Raji (cell line): ENCODE measurements at regions not wholly inside any gene's neighbourhood (a gene's known extent, or its start where the extent isn't known, plus 50 kb on each side); places are given as distances from the start of the nearest gene placed in this dataset.

ENCODE experiments used
- POLR2A ChIP-seq: IDR thresholded peaks from 2 replicates; pipeline ENCODE4 v1.6.1; 2011; ENCODE audit warnings: low read depth, low read length, control low read depth; ENCODE audit not compliant: insufficient read depth

- no peak for TF ChIP-seq POLR2A
Measured at GRCh38 chr2:6578416-6578815, 287.3 kb downstream of the CMPK2 start.

GRCh38 chr2:6579281-6579680 lies 286.4 kb downstream of the CMPK2 start:
- TF ChIP-seq POLR2A, result no peak

GRCh38 chr2:6580982-6581381 lies 284.7 kb downstream of the CMPK2 start:
- TF ChIP-seq POLR2A, result no peak

DNA sequence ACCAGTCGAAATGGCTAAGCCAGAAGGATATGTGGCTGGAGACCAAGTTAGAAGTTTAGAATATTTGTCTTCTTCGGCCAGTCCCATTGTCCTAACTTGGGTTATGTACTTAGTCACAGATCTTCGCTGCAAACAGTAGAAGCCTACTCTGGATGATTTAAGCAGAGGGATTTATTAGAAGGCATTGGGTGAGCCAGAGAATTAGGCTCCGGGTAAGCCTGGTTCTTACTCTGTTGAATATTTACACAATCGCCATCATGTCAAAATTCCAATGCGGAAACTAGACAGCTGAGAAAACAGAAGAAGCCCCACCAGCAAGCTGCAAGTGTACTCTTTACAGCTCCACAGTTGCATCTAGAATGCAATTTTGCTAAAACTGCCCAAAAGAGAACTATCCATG lies 276.6 kb downstream of the CMPK2 start:
- no peak for TF ChIP-seq POLR2A

- no peak for TF ChIP-seq POLR2A
Measured at GRCh38 chr2:6590442-6590841, 275.3 kb downstream of the CMPK2 start.

DNA sequence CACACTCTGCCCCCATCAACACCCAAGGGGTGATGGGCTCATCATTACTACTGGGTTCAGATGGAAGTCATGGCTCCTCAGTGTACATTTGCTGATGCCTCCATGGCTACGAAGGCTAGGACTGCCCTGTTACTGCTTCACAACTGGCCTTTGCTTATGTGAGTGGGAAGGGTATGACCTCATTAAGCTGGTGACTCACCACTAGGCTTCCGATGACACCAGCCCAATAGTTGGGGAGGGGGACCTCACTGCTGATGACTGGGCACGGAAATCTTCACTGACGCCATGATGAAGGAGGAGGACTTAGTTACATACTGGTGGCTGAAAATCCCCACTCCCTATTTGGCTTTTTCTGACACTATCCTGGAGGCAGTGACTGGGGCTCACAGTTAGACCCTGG lies 263.2 kb downstream of the CMPK2 start:
- TF ChIP-seq POLR2A, result no peak

DNA sequence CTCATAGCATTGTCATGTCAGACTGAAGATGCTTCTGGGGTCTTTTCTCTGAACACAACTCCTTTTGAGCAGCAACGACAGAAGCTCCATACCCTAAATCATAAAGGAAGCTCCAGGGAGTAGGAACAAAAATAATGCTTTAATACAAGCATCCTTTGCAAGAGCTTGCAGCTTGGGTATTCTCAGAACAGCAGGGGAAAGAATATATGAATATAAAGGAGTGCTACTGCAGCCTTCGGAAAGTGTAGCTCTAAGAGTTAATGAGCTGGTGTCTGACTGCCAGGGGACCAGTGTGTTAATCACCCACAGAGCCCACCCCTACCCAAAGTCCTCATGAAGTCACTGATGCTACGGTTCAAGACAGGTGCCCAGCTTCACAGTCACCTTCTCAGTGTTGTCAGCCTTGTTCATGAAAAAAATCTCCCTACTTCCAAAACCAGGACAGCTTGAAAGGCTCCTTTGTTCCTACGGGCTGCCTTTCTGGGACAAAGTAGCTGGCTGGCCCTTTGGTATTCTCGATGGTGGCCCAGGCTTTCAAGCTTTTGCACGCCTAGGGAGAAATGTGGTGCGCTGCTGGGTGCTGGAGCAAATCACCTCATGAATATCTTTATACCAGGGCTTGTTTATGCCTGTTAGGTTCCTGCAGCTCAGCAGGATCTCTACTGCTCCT lies 259.7 kb downstream of the CMPK2 start:
- no peak for TF ChIP-seq POLR2A

DNA sequence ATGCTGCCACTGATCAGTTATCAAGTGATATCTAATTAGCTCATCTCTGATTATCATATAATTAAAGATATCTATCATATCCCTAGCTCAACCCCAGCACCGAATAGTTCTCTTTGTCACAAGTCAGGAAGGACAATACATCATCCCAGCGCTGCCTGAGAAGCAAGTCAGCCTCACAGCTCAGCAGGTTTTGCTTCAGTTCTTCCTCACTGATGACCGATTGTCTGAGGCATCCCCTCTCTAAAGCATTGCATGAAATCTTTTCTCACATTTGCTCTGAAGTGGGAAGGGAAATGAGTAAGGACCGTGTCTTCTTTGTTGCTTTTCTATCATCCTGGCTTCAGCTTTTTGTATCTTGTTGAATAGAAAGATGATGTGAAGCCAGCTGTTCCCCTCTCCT lies 247.9 kb downstream of the CMPK2 start:
- no peak for TF ChIP-seq POLR2A

- TF ChIP-seq POLR2A, result no peak
Measured at GRCh38 chr2:6618201-6618600, 247.5 kb downstream of the CMPK2 start.

DNA sequence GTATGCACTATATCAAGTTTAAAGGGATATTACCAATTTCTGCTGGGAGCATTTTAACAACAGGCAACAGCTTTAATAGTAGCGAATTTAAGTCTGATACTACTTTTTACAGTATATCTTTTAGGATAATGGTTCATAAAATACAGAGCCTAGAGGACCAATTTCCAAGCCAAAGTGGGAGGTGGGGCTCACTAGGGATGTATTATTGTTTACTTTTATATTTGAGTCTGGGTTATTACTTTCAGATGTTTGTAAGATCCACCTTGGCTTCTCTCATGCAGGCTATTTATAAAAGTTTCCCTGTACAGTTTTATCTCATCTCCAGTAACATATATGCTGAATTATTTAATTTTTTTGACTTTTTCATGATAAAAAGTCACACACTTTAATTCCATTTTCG lies 242.0 kb downstream of the CMPK2 start:
- TF ChIP-seq POLR2A, result no peak

GRCh38 chr2:6626401-6627012 lies 239.2 kb downstream of the CMPK2 start:
- TF ChIP-seq POLR2A, result no peak

GRCh38 chr2:6627316-6627715 lies 238.4 kb downstream of the CMPK2 start:
- no peak for TF ChIP-seq POLR2A

DNA sequence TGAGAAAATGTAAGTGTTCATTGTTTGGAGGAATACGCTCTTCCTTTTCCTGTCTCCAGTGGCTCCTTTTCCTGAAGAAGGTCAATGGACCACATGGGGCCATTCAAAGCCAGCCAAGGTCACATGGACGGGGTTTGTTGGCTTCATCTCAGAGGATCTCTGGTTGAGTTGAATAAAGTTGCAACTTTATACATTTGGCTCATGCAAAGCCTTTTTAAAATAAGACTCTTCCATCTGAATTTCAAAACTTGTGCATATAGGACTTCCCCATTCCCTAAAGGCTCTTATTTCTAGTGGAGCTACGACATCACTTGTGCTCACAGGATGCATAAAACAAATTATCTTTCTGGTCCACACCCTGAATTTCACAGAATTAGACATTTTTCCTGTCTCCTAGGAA lies 235.5 kb downstream of the CMPK2 start:
- TF ChIP-seq POLR2A, result no peak

- TF ChIP-seq POLR2A, result no peak
Measured at GRCh38 chr2:6635296-6635695, 230.4 kb downstream of the CMPK2 start.

GRCh38 chr2:6637330-6637729 lies 228.4 kb downstream of the CMPK2 start:
- TF ChIP-seq POLR2A, result no peak

DNA sequence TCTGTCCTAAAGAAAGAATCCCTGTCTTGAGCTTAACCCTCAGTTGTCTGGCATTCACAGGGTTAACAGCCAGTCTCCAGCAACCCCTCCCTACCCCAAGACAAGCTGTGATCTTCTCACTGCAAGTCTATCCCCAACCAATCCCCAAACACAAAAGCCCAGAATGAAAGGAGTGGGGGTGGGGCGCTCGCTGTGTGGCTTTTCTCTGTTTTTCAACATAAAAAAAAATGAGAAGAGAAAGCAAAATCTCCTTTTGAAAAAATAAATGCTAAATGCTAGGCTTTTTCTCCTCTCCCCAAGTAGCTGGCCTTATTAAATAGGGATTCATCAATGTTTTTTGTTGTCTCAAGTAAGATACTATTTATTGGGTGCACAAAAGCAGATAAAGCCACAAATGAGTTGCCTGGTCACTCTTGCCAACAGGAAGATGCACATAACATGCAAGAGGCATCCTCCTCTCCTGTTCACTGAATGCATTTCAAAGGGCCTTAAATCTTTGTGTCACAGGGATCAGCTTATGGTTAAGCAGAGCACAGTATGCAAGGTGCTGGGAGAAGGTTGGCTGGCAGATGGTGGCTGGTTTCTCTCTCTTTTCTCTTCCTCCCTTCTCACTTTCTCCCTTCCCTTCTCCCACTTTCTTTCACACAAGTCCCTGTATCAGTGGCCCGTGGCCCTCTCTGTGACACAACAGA lies 225.6 kb downstream of the CMPK2 start:
- no peak for TF ChIP-seq POLR2A

GRCh38 chr2:6640621-6641015 lies 225.1 kb downstream of the CMPK2 start:
- no peak for TF ChIP-seq POLR2A

- TF ChIP-seq POLR2A, result no peak
Measured at GRCh38 chr2:6641956-6642355, 223.8 kb downstream of the CMPK2 start.
